GM08714 (cell line): ENCODE measurements at regions not wholly inside any gene's neighbourhood (a gene's known extent, or its start where the extent isn't known, plus 50 kb on each side); places are given as distances from the start of the nearest gene placed in this dataset.

Experiments
- H3K4me3 ChIP-seq: fragments of 200-500 bp; sonication (Bioruptor generic); 2 replicates; pipeline ENCODE4 v1.5.1; 2014; ENCODE audit warnings: mild to moderate bottlenecking, low read length, inconsistent platforms
- ZNF274 ChIP-seq: IDR thresholded peaks from 2 replicates; pipeline ENCODE4 v1.6.1; 2012; ENCODE audit warnings: mild to moderate bottlenecking, low read depth, low read length

DNA sequence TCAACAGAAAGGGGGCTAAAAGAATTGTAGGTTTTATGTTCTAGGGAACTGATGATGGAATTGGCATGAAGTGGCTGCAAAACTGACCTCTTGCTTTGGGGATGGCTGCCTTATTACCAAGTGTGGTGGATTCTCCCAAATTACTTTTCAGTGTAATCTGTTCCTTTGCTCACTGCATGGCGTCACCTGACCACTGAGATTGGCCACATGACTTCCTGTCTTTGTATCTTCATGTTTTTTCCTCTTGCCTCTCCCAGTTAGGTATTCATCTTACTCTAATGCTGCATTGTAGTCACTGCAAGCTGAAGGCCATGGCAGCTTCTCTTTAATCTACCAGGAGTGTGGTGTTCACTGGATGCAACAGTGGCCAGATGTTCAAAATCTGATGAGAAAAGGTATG lies 257.7 kb upstream of the TNP1 start:
- no peak overlapping the region for H3K4me3 ChIP-seq
- no peak for TF ChIP-seq ZNF274

GRCh38 chr2:217116610-217117009 lies 256.7 kb upstream of the TNP1 start:
- H3K4me3 ChIP-seq: no peak overlapping the region
- no peak for TF ChIP-seq ZNF274

DNA sequence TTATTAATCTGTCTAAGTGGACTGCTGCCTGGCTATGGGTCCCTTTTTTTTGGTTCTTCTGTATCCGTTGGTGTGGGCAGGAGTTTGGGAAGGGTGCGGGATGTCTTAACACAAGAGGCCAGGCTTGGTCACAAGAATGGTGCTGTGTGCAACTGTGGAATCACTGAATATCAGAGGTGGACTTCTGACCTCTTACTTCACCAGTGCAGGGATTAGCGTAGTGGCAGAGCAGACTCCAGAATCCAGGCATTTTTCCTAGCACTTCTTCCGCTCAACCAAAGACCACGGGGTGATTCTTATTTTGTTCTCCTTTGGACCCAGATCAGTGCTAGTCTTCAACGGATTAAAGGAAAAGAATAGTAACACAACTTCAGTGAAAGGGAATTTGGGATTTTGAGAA lies 254.3 kb upstream of the TNP1 start:
- TF ChIP-seq ZNF274: no peak
- no peak overlapping the region for H3K4me3 ChIP-seq

DNA sequence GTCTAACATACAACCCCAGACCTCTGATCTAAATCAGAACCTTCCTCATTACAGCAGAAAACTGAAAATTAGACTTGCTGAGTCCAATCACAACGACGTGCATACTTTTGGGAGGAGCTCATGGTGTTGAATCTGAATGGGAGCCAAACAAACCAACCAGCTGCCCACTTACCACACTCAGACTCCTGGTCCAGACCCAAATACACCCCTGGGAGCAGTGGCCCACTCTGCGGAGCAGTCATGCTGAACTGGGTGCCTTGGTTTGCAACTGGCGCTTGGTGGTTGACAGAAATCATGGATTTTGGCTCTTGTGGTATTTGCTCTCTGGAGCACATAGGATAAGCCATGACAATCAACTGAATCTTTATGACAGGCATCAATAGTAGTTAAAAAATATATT lies 253.6 kb upstream of the TNP1 start:
- no peak for TF ChIP-seq ZNF274
- H3K4me3 ChIP-seq: no peak overlapping the region

DNA sequence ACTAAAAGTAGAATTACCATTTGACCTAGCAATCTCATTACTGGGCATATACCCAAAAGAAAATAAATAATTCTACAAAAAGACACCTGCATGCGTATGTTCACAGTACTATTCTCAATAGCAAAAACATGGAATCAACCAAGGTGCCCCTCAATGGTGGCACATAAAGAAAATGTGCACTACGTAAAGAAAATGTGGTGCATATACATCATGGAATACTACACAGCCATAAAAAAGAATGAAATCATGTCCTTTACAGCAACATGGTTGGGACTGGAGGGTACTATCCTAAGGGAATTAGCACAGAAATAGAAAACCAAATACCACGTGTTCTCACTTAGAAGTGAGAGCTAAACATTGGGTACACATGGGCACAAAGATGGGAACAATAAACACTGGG lies 250.7 kb upstream of the TNP1 start:
- no peak for TF ChIP-seq ZNF274
- no peak overlapping the region for H3K4me3 ChIP-seq

- H3K4me3 ChIP-seq: no peak overlapping the region
- TF ChIP-seq ZNF274: no peak
Observed at GRCh38 chr2:217108575-217109027, 248.7 kb upstream of the TNP1 start.

DNA sequence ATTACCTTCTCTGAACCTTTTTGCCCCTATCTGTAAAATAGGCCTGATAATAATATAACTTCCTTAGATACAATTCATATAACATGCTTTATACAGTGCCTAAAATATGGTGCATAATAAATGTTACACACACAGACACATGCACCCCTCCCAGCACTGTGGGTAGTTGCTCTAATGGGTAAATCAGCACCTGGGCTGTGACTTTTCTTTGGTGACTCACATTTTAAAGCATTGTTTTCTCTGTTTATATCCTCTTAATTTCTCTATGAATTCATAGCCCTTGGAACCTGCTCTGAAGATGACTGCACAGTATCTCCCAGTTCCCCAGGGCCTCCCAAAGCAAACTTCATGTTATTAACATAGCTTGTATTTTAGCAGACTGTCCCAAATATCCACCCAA lies 248.2 kb upstream of the TNP1 start:
- TF ChIP-seq ZNF274: no peak
- no peak overlapping the region for H3K4me3 ChIP-seq

GRCh38 chr2:217107480-217107879 lies 247.6 kb upstream of the TNP1 start:
- no peak overlapping the region for H3K4me3 ChIP-seq
- no peak for TF ChIP-seq ZNF274

DNA sequence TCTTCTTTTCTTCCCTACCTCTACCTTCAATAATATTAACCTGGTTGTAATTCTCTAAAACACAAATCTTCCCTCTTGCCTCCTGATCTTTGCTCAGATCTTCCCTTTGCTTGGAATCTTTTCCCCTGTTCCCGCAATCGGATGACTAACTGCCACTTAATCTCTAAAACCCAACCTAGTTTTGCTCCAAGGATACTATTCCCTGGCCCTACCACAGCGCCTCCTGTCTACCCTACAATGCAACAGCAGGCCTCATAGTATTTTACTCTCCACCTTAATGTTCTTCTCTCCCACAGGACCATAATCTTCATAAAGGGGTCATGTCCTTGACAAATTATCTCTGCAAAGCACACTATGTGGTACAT lies 246.8 kb upstream of the TNP1 start:
- no peak overlapping the region for H3K4me3 ChIP-seq
- TF ChIP-seq ZNF274: no peak

DNA sequence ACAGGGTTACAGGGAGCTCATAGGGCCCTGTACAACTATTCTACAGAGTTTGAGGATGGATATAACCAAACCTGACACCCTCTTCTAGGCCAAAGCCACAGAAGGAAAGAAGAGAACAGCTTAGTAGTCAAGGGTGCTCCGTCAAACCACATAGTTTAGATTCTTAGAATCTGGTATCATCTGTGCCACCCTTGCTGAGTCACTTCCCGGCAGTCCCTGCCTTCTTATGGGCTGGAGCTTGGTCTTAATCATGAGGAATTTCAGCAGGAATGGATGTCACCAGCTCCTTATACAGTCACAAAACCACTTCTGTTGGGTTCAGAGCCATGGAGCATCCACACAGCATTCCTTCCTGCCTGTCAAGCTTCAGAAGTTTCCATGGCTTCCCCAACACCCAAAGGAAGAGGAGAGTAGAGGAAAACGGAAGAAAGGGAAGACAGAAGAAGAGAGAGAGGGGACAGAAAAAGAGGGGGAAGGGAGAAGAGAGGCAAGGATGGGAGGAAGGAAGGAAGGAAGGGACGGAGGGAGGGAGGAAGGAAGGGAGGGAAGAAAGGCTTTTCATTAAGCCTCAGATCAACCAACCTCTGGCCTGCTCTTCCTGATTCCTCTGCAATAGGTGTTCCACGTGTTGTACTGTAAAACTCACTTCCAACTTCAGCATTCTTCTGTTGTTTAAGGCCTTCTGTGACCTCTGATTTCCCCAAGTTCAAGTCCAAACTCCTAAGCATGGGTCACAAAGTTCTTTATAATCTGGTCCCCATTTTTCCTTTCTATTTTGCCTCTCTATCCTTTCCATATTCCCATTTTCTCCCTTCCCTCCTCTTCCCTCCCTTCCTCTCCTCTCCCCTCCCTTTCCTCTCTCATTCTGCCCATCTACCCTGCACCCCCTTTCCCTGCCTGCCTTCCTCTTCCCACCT lies 246.1 kb upstream of the TNP1 start:
- no peak for TF ChIP-seq ZNF274
- H3K4me3 ChIP-seq: no peak overlapping the region

GRCh38 chr2:217103752-217104545 lies 244.1 kb upstream of the TNP1 start:
- H3K4me3 ChIP-seq: no peak overlapping the region
- no peak for TF ChIP-seq ZNF274

- no peak for TF ChIP-seq ZNF274
- H3K4me3 ChIP-seq: no peak overlapping the region
Observed at GRCh38 chr2:217102956-217103355, 243.1 kb upstream of the TNP1 start.

DNA sequence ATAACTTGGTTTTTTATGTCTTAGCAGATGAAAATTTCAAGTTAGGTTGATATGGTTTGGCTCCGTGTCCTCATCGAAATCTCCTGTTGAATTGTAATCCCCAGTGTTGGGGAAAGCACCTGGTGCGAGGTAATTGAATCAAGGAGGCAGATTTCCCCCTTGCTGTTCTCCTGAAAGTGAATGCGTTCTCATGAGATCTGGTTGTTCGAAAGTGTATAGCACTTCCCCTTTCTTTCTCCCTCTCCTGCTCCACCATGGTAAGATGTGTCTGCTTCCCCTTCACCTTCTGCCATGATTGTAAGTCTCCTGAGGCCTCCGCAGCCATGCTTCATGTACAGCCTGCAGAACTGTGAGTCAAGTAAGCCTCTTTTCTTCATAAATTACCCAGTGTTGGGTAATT lies 242.1 kb upstream of the TNP1 start:
- TF ChIP-seq ZNF274: no peak

DNA sequence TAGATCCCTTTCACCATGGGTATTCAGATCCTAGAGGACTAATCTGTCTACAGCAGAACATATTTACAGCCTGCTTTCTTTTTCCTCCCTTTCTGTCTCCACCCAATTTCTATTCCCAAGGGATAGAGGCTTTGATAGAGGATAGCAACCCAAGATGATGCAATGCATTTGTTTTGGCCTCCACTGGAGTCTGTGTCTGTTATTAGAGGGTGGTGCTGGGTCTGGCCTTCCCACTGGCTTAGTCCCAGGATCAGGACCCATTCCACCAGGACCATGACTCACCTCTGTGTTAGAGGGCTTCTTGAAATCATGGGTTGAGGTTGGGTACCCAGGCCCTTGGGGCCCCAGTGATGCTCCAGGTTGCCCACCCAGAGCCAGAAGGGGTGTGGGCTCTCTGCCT lies 239.7 kb upstream of the TNP1 start:
- H3K4me3 ChIP-seq: no peak overlapping the region
- TF ChIP-seq ZNF274: no peak

More for the DNA sequence above, 242.1 kb upstream of the TNP1 start:
- no peak overlapping the region for H3K4me3 ChIP-seq

GRCh38 chr2:217098435-217098834 lies 238.6 kb upstream of the TNP1 start:
- no peak overlapping the region for H3K4me3 ChIP-seq
- TF ChIP-seq ZNF274: no peak

DNA sequence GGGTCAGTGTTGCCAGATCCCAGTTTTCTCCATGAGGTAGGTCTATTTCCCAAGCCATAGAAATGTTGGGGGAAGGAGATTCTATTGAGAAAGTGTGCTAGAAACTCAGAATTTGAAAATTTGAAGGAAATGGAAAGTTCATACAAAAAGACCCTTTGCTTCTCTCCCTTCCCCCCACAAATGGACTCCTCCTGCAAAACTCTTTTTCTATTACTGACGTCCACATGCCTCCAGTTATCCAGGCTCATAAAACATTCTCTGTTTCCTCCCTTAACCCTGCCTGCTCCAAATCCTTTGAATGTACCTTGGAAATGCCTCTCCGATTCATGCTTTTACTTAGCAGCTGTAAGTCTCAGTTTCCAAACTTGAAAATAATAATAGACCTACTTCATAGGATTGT lies 237.5 kb upstream of the TNP1 start:
- no peak for TF ChIP-seq ZNF274
- no peak overlapping the region for H3K4me3 ChIP-seq
